ENCODE measurements at regions not wholly inside any gene's neighbourhood (a gene's known extent, or its start where the extent isn't known, plus 50 kb on each side); places are given as distances from the start of the nearest gene placed in this dataset.
A peak's percentile ranks its signal among the peaks of the same experiment; 100 is the strongest.

DNA sequence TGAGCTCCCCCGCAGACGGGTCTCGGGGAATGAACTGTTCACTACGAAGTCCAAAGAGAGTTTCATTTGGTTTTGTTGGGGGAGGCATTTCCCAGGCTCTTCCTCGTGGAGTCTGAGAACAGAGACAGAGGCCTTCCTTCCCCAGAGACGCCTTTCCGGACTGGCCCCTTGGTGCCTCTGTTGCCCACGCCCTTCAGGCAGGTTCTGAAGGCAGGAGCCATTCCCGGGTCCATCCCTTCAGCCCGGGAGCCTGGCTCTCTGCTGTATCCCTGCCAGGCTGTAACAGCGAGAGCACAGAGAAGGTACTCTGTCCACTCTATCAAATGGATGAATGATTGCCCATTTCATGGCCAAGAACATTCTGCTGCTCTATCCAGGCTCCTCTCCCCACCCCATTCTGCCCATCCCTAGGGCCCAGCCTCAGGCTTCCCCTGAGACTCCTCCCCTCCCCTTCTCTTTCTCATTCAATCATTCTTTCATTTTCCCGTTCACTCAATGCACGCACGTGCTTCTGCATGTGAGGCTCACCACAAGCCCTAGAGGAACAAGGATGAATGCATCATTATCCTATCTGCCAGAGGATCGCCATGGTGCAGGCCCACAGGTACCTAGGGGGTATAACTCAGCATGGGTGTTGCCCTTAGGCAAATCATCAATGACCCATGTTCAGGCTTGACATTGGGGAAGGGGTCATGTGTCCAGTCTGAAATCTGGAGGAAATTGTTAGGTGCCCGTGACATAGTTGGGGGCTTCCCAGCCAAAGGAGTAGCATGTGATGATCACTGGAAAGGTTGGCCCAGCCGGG is 298.6 kb downstream of the ZNF536 start (continued):
- TF ChIP-seq, protein P1, sequence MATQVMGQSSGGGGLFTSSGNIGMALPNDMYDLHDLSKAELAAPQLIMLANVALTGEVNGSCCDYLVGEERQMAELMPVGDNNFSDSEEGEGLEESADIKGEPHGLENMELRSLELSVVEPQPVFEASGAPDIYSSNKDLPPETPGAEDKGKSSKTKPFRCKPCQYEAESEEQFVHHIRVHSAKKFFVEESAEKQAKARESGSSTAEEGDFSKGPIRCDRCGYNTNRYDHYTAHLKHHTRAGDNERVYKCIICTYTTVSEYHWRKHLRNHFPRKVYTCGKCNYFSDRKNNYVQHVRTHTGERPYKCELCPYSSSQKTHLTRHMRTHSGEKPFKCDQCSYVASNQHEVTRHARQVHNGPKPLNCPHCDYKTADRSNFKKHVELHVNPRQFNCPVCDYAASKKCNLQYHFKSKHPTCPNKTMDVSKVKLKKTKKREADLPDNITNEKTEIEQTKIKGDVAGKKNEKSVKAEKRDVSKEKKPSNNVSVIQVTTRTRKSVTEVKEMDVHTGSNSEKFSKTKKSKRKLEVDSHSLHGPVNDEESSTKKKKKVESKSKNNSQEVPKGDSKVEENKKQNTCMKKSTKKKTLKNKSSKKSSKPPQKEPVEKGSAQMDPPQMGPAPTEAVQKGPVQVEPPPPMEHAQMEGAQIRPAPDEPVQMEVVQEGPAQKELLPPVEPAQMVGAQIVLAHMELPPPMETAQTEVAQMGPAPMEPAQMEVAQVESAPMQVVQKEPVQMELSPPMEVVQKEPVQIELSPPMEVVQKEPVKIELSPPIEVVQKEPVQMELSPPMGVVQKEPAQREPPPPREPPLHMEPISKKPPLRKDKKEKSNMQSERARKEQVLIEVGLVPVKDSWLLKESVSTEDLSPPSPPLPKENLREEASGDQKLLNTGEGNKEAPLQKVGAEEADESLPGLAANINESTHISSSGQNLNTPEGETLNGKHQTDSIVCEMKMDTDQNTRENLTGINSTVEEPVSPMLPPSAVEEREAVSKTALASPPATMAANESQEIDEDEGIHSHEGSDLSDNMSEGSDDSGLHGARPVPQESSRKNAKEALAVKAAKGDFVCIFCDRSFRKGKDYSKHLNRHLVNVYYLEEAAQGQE (IDR thresholded peaks at IDR 0.05; ENCODE audit: unreplicated experiment), result no peak
- no peak for TF ChIP-seq STAT1 (IDR thresholded peaks at IDR 0.05; ENCODE audit: unreplicated experiment)
- TF ChIP-seq JUNB (IDR thresholded peaks at IDR 0.05; ENCODE audit: unreplicated experiment), result no peak

DNA sequence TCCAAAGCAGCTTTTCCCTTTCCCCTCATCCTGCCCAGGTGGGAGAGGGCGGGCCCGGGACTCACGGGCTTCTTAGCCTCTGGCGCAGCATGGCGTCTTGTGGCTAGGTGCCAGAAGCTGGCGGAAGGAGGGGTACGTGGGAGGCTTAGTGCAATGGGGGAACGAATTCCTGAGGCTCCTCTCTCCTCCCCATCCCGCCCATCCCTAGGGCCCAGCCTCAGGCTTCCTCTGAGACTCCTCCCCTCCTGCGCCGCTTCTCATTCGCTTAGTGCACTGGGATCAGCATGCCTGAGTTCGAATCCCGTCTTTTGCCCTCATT is 297.8 kb downstream of the ZNF536 start:
- no peak overlapping the region for H3K4me3 ChIP-seq
- H3K27me3 ChIP-seq (ENCODE audit: insufficient read depth), result no peaks in the 10 kb centered on the region
- H3K27ac ChIP-seq (ENCODE audit: low read depth), result no peak overlapping the region
- H3K9me3 Mint-ChIP-seq, result no peaks in the 10 kb centered on the region
- peak overlapping the region; percentile 78; the same call in 1 of the 2 replicates for H2AFZ ChIP-seq
- H3K27me3 Mint-ChIP-seq (ENCODE audit: insufficient read depth, low read depth, poor library complexity), result peaks cover 13% of the 10 kb centered on the region
- H3K9me2 ChIP-seq (ENCODE audit: insufficient read depth), result no peaks in the 10 kb centered on the region
- H3K4me1 ChIP-seq (ENCODE audit: insufficient read depth), result no peaks in the 10 kb centered on the region; the same call in 1 of the 2 replicates
- peaks cover 4% of the 10 kb centered on the region for H3K4me1 Mint-ChIP-seq
- H3K4me3 Mint-ChIP-seq, result no peak overlapping the region
- ATAC-seq, result peak; percentile 15
- no peaks in the 10 kb centered on the region for H3F3A ChIP-seq (replicated peaks; ENCODE audit: low read depth)
- no peaks in the 10 kb centered on the region for H3K36me3 Mint-ChIP-seq (ENCODE audit: low read depth)
- H4K20me1 ChIP-seq (replicated peaks; ENCODE audit: insufficient read depth), result no peaks in the 10 kb centered on the region
- H3K4me2 ChIP-seq, result peak overlapping the region; percentile 32; the same call in 1 of the 2 replicates
- DNase-seq (ENCODE audit: low spot score), result peak; percentile 31
- no peaks in the 10 kb centered on the region for H3K79me2 ChIP-seq (replicated peaks; ENCODE audit: insufficient read depth)
- no peaks in the 10 kb centered on the region for H3K36me3 ChIP-seq (ENCODE audit: insufficient read depth)
- H3K27ac Mint-ChIP-seq, result no peak overlapping the region
- TF ChIP-seq EZH2phosphoT487 (IDR thresholded peaks at IDR 0.05; ENCODE audit: unreplicated experiment) (no peak), ZNF114 (CRISPR knock-in tag; IDR thresholded peaks at IDR 0.05) (no peak), JUNB (IDR thresholded peaks at IDR 0.05; ENCODE audit: unreplicated experiment) (no peak), ZNF331 (CRISPR knock-in tag; IDR thresholded peaks at IDR 0.05; ENCODE audit: low read depth) (no peak), POLR2AphosphoS5 (IDR thresholded peaks at IDR 0.05; ENCODE audit: low read depth) (no peak), EZH2 (IDR thresholded peaks at IDR 0.05; ENCODE audit: low read depth, unreplicated experiment) (no peak), NANOG (IDR thresholded peaks at IDR 0.05; ENCODE audit: borderline replicate concordance) (no peak), CREB1 (CRISPR knock-in tag; IDR thresholded peaks at IDR 0.05; ENCODE audit: low read depth) (no peak), STAT1 (IDR thresholded peaks at IDR 0.05; ENCODE audit: unreplicated experiment) (no peak)
- TF ChIP-seq, protein P2, sequence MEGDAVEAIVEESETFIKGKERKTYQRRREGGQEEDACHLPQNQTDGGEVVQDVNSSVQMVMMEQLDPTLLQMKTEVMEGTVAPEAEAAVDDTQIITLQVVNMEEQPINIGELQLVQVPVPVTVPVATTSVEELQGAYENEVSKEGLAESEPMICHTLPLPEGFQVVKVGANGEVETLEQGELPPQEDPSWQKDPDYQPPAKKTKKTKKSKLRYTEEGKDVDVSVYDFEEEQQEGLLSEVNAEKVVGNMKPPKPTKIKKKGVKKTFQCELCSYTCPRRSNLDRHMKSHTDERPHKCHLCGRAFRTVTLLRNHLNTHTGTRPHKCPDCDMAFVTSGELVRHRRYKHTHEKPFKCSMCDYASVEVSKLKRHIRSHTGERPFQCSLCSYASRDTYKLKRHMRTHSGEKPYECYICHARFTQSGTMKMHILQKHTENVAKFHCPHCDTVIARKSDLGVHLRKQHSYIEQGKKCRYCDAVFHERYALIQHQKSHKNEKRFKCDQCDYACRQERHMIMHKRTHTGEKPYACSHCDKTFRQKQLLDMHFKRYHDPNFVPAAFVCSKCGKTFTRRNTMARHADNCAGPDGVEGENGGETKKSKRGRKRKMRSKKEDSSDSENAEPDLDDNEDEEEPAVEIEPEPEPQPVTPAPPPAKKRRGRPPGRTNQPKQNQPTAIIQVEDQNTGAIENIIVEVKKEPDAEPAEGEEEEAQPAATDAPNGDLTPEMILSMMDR (conservative IDR thresholded peaks at IDR 0.05; ENCODE audit: low read depth in 2 of 2), result no peak
- TF ChIP-seq, protein P1 (IDR thresholded peaks at IDR 0.05; ENCODE audit: unreplicated experiment), result no peak
- TF ChIP-seq, protein P3, sequence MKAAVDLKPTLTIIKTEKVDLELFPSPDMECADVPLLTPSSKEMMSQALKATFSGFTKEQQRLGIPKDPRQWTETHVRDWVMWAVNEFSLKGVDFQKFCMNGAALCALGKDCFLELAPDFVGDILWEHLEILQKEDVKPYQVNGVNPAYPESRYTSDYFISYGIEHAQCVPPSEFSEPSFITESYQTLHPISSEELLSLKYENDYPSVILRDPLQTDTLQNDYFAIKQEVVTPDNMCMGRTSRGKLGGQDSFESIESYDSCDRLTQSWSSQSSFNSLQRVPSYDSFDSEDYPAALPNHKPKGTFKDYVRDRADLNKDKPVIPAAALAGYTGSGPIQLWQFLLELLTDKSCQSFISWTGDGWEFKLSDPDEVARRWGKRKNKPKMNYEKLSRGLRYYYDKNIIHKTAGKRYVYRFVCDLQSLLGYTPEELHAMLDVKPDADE (IDR thresholded peaks at IDR 0.05), result no peak
